ENCODE measurements at regions not wholly inside any gene's neighbourhood (a gene's known extent, or its start where the extent isn't known, plus 50 kb on each side); places are given as distances from the start of the nearest gene placed in this dataset.

DNA sequence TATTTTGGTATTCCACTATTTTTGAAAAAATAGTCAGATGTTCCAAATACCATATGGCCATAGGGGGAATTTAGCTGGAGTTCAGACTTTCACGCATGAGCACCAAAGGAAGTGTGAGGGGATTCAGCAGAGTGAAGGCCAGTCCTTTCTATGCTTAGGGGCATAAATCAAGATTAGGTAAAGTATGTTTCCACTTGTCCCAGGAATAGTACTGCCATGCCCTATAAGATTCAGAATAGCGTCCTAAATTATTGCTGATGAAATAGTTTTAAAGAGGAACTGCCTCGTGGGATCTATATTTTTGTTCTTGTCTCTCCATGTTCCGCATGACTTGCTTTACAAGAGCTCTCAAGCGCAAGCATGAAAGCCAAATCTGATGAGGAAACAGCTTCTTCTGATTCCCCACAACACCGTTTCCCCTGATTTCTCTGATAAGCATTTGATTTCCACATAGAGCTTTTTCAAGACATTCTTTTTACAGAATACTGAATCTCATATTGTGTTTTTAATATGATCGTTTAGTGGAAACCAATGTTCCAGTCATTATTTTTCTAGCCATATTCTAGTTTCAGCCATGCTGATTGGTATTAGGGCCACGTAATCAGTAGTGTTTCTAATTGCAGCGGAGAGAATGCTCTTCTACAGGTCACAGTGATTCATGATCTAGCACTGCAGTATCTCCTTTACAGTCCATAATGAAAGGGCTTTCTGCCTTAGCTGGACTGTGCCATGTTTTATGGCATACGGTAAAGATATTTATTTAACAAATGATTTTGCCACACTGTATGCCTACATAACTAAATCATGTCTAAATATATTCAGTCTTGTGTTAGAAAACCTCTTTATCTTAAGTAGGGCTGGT, 492.3 kb downstream of the CENPC start:
- no peaks in the 10 kb centered on the region for H3K27me3 ChIP-seq (ENCODE audit: control insufficient read depth, insufficient read depth, low read length)
- no peak overlapping the region for H3K9ac ChIP-seq (ENCODE audit: low read depth, low read length)
- H3K4me3 ChIP-seq (ENCODE audit: low read depth, low read length) = no peak overlapping the region
- no peaks in the 10 kb centered on the region for H3K36me3 ChIP-seq (ENCODE audit: control insufficient read depth, insufficient read depth, low read length)
- peaks cover 9% of the 10 kb centered on the region for H3K4me1 ChIP-seq (ENCODE audit: control insufficient read depth, insufficient read depth, low read length)
- no peaks in the 10 kb centered on the region for H3K9me3 ChIP-seq (ENCODE audit: control insufficient read depth, insufficient read depth, low read length)

GRCh38 chr4:67051000-67051789, 494.1 kb downstream of the CENPC start:
- Histone ChIP-seq H3K36me3 (ENCODE audit: control insufficient read depth, insufficient read depth, low read length) (no peaks in the 10 kb centered on the region), H3K4me3 (ENCODE audit: low read depth, low read length) (no peak overlapping the region), H3K9ac (ENCODE audit: low read depth, low read length) (no peak overlapping the region), H3K4me1 (ENCODE audit: control insufficient read depth, insufficient read depth, low read length) (peaks cover 9% of the 10 kb centered on the region), H3K27me3 (ENCODE audit: control insufficient read depth, insufficient read depth, low read length) (no peaks in the 10 kb centered on the region), H3K9me3 (ENCODE audit: control insufficient read depth, insufficient read depth, low read length) (no peaks in the 10 kb centered on the region)

DNA sequence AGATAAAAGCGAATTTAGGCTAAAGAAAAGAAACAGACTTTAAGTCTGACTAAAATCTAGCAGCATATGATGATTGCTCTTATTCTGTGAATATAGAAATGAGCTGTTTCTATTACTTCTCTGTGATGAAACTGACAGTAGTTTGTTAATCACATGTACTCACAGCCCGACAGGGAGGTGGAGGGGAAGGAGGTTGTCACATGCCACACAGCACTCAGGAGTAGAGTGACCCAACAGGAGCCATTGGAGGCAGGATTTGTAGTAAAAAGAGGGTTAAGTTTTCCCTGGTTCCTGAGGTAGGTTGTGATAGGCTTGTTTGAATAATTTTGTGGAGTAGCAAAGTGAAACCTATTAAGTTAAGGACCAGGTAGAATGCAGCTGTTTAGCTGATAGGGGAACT, 495.9 kb downstream of the CENPC start:
- H3K4me1 ChIP-seq (ENCODE audit: control insufficient read depth, insufficient read depth, low read length) = peaks cover 9% of the 10 kb centered on the region
- H3K4me3 ChIP-seq (ENCODE audit: low read depth, low read length) = no peak overlapping the region
- no peaks in the 10 kb centered on the region for H3K36me3 ChIP-seq (ENCODE audit: control insufficient read depth, insufficient read depth, low read length)
- H3K9me3 ChIP-seq (ENCODE audit: control insufficient read depth, insufficient read depth, low read length) = no peaks in the 10 kb centered on the region
- H3K9ac ChIP-seq (ENCODE audit: low read depth, low read length) = no peak overlapping the region
- H3K27me3 ChIP-seq (ENCODE audit: control insufficient read depth, insufficient read depth, low read length) = no peaks in the 10 kb centered on the region

GRCh38 chr4:67048530-67048929, 496.8 kb downstream of the CENPC start:
- Histone ChIP-seq H3K9ac (ENCODE audit: low read depth, low read length) (no peak overlapping the region), H3K9me3 (ENCODE audit: control insufficient read depth, insufficient read depth, low read length) (no peaks in the 10 kb centered on the region), H3K4me3 (ENCODE audit: low read depth, low read length) (no peak overlapping the region), H3K4me1 (ENCODE audit: control insufficient read depth, insufficient read depth, low read length) (peaks cover 9% of the 10 kb centered on the region), H3K36me3 (ENCODE audit: control insufficient read depth, insufficient read depth, low read length) (no peaks in the 10 kb centered on the region), H3K27me3 (ENCODE audit: control insufficient read depth, insufficient read depth, low read length) (no peaks in the 10 kb centered on the region)

- no peaks in the 10 kb centered on the region for H3K36me3 ChIP-seq (ENCODE audit: control insufficient read depth, insufficient read depth, low read length)
- H3K27me3 ChIP-seq (ENCODE audit: control insufficient read depth, insufficient read depth, low read length) = no peaks in the 10 kb centered on the region
- H3K9me3 ChIP-seq (ENCODE audit: control insufficient read depth, insufficient read depth, low read length) = no peaks in the 10 kb centered on the region
- H3K9ac ChIP-seq (ENCODE audit: low read depth, low read length) = no peak overlapping the region
- H3K4me1 ChIP-seq (ENCODE audit: control insufficient read depth, insufficient read depth, low read length) = no peaks in the 10 kb centered on the region
- no peak overlapping the region for H3K4me3 ChIP-seq (ENCODE audit: low read depth, low read length)
These were observed 505.0 kb downstream of the CENPC start for GRCh38 chr4:67040315-67040714.

DNA sequence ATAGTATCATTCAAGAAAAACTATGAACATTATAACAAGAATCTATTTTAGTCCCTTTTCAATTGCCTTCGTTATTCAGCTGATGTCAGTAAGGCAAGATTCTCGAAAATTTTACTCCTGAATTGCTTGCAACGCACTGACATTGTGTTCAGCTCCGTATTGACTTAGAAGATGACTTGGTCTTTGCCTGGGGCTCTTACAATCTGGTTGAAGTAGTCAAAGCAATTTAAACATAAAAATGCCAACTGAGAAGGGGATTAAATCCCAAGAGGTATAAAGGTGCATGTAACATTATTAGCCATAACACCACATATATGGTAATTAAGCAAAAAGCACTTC, 507.1 kb downstream of the CENPC start:
- Histone ChIP-seq H3K4me1 (ENCODE audit: control insufficient read depth, insufficient read depth, low read length) (no peaks in the 10 kb centered on the region), H3K9me3 (ENCODE audit: control insufficient read depth, insufficient read depth, low read length) (no peaks in the 10 kb centered on the region), H3K27me3 (ENCODE audit: control insufficient read depth, insufficient read depth, low read length) (no peaks in the 10 kb centered on the region), H3K9ac (ENCODE audit: low read depth, low read length) (no peak overlapping the region), H3K36me3 (ENCODE audit: control insufficient read depth, insufficient read depth, low read length) (no peaks in the 10 kb centered on the region), H3K4me3 (ENCODE audit: low read depth, low read length) (no peak overlapping the region)

- H3K27me3 ChIP-seq (ENCODE audit: control insufficient read depth, insufficient read depth, low read length) = no peaks in the 10 kb centered on the region
- H3K36me3 ChIP-seq (ENCODE audit: control insufficient read depth, insufficient read depth, low read length) = no peaks in the 10 kb centered on the region
- H3K4me1 ChIP-seq (ENCODE audit: control insufficient read depth, insufficient read depth, low read length) = no peaks in the 10 kb centered on the region
- H3K9ac ChIP-seq (ENCODE audit: low read depth, low read length) = no peak overlapping the region
- no peaks in the 10 kb centered on the region for H3K9me3 ChIP-seq (ENCODE audit: control insufficient read depth, insufficient read depth, low read length)
- no peak overlapping the region for H3K4me3 ChIP-seq (ENCODE audit: low read depth, low read length)
These were observed 507.6 kb downstream of the CENPC start for GRCh38 chr4:67037504-67038227.

- H3K36me3 ChIP-seq (ENCODE audit: control insufficient read depth, insufficient read depth, low read length) = no peaks in the 10 kb centered on the region
- no peaks in the 10 kb centered on the region for H3K27me3 ChIP-seq (ENCODE audit: control insufficient read depth, insufficient read depth, low read length)
- no peak overlapping the region for H3K9ac ChIP-seq (ENCODE audit: low read depth, low read length)
- no peak overlapping the region for H3K4me3 ChIP-seq (ENCODE audit: low read depth, low read length)
- H3K9me3 ChIP-seq (ENCODE audit: control insufficient read depth, insufficient read depth, low read length) = no peaks in the 10 kb centered on the region
- H3K4me1 ChIP-seq (ENCODE audit: control insufficient read depth, insufficient read depth, low read length) = no peaks in the 10 kb centered on the region
These were observed 508.5 kb downstream of the CENPC start for GRCh38 chr4:67036791-67037190.

DNA sequence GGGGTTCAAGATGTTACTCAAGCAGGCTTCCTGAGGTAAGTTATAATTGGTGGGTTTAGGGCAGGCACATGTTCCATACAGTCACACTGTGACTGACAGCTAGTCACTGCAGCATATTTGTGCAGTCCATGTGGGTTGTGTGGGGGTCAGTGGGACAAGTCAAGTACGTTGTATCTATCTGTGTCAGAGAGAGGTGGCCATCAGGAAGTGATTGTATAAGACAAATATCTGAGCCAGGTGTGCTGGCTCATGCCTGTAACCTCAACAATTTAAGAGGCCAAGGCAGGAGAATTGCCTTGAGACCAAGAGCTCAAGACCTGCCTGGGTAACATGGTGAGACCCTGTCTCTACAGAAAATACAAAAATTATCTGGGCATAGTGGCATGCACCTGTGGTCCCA, 509.3 kb downstream of the CENPC start:
- Histone ChIP-seq H3K9me3 (ENCODE audit: control insufficient read depth, insufficient read depth, low read length) (no peaks in the 10 kb centered on the region), H3K36me3 (ENCODE audit: control insufficient read depth, insufficient read depth, low read length) (no peaks in the 10 kb centered on the region), H3K27me3 (ENCODE audit: control insufficient read depth, insufficient read depth, low read length) (no peaks in the 10 kb centered on the region), H3K4me1 (ENCODE audit: control insufficient read depth, insufficient read depth, low read length) (no peaks in the 10 kb centered on the region), H3K9ac (ENCODE audit: low read depth, low read length) (no peak overlapping the region), H3K4me3 (ENCODE audit: low read depth, low read length) (no peak overlapping the region)

DNA sequence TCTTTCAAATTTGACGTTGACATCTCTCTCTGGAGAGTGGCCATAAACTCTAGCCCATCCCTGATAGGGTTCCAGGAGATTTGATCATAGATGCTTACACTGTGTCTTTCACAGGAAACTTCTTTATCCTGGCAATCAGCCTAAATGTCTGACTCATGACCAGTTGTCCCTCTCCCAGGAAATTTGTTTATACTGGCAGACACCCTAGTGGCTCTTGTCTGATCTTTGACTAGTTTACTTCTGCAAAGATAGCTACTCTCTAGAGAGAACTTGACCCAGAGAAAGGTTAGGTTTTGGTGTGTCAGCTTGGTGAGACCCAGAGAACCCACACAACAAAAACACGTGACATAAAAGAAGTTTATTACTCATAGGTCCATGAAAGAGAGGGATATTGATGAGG, 509.8 kb downstream of the CENPC start:
- Histone ChIP-seq H3K4me1 (ENCODE audit: control insufficient read depth, insufficient read depth, low read length) (no peaks in the 10 kb centered on the region), H3K36me3 (ENCODE audit: control insufficient read depth, insufficient read depth, low read length) (no peaks in the 10 kb centered on the region), H3K9ac (ENCODE audit: low read depth, low read length) (no peak overlapping the region), H3K27me3 (ENCODE audit: control insufficient read depth, insufficient read depth, low read length) (no peaks in the 10 kb centered on the region), H3K9me3 (ENCODE audit: control insufficient read depth, insufficient read depth, low read length) (no peaks in the 10 kb centered on the region), H3K4me3 (ENCODE audit: low read depth, low read length) (no peak overlapping the region)

GRCh38 chr4:67030636-67031035, 514.7 kb downstream of the CENPC start:
- H3K9ac ChIP-seq (ENCODE audit: low read depth, low read length) = no peak overlapping the region
- no peak overlapping the region for H3K4me3 ChIP-seq (ENCODE audit: low read depth, low read length)
- H3K9me3 ChIP-seq (ENCODE audit: control insufficient read depth, insufficient read depth, low read length) = no peaks in the 10 kb centered on the region
- H3K36me3 ChIP-seq (ENCODE audit: control insufficient read depth, insufficient read depth, low read length) = no peaks in the 10 kb centered on the region
- H3K27me3 ChIP-seq (ENCODE audit: control insufficient read depth, insufficient read depth, low read length) = no peaks in the 10 kb centered on the region
- H3K4me1 ChIP-seq (ENCODE audit: control insufficient read depth, insufficient read depth, low read length) = no peaks in the 10 kb centered on the region

Data from iPS-15b (cell line).